ENCODE measurements at regions not wholly inside any gene's neighbourhood (a gene's known extent, or its start where the extent isn't known, plus 50 kb on each side); places are given as distances from the start of the nearest gene placed in this dataset.

DNA sequence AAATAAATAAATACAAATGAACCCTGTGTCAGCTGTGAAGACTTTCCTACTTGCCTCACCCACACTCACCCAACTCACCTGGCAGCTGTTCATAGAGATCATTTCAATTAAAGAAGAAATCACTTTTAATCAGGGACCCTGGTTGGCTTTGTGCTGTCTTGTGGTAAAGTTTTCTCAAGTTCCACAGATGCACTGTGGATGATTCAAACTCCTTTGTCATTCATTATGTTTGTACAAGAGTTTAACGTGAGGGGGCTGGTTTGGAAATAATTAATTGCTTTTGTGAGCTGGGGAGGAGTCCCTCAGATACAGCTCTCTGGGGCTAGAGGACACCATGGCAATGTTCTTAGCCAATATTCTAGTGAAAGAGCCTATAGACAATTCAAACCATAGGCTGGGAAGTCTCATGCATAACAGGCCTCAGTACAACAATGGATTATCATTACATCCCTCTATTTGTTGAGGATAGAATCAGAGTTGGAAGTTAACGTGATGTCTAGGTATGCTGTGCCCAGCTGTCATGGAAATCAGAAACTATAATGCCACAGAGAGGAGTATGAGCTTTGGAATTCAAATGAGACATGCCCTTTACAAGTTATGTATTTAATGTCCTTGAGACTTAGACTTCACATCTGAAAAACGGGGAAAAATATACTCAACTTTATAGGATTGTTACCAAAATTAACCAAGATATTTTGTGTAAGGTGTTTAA is 698.5 kb downstream of the KCNA4 start:
- TF ChIP-seq, protein P1, sequence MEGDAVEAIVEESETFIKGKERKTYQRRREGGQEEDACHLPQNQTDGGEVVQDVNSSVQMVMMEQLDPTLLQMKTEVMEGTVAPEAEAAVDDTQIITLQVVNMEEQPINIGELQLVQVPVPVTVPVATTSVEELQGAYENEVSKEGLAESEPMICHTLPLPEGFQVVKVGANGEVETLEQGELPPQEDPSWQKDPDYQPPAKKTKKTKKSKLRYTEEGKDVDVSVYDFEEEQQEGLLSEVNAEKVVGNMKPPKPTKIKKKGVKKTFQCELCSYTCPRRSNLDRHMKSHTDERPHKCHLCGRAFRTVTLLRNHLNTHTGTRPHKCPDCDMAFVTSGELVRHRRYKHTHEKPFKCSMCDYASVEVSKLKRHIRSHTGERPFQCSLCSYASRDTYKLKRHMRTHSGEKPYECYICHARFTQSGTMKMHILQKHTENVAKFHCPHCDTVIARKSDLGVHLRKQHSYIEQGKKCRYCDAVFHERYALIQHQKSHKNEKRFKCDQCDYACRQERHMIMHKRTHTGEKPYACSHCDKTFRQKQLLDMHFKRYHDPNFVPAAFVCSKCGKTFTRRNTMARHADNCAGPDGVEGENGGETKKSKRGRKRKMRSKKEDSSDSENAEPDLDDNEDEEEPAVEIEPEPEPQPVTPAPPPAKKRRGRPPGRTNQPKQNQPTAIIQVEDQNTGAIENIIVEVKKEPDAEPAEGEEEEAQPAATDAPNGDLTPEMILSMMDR (IDR thresholded peaks at IDR 0.05; ENCODE audit: borderline replicate concordance, extremely low read depth, low read length, poor library complexity, severe bottlenecking): no peak
- TF ChIP-seq EZH2 (IDR thresholded peaks at IDR 0.05; ENCODE audit: borderline replicate concordance, low read depth, low read length, severe bottlenecking): no peak

Data from DND-41 (cell line).